SK-N-SH (cell line): ENCODE measurements at regions not wholly inside any gene's neighbourhood (a gene's known extent, or its start where the extent isn't known, plus 50 kb on each side); places are given as distances from the start of the nearest gene placed in this dataset.

Experiments used
- CTCF ChIA-PET: fragments of 300-600, 350-600 bp; formaldehyde crosslinking; extraction: SDS; loops from one replicate; lab custom pipeline; 2021; lab: Yijun Ruan, JAX
- POLR2A ChIA-PET: fragments of 350-600 bp; sonication (Branson Sonifier 250); formaldehyde crosslinking; extraction: SDS; loops from one replicate; lab custom pipeline; 2020; ENCODE audit warnings: antibody characterized with exemption, inconsistent platforms; lab: Yijun Ruan, JAX
- DNase-seq: peaks from one replicate; pipeline ENCODE4 v3.0.0; 2012
- H2AFZ ChIP-seq: fragments of 200-600 bp; sonication (generic); 2 replicates; pipeline ENCODE4 v1.8.1; 2016; ENCODE audit warnings: antibody characterized with exemption, mild to moderate bottlenecking, low read depth
- H3F3A ChIP-seq: fragments of 200-600 bp; sonication (generic); replicated peaks from 2 replicates; pipeline ENCODE3; 2016; ENCODE audit warnings: antibody characterized with exemption, mild to moderate bottlenecking; ENCODE audit not compliant: insufficient read depth
- H3K27ac ChIP-seq, 2 experiments: fragments of 200-500 bp in 1 of 2; fragments of 200-600 bp in 1 of 2; sonication (Bioruptor generic) in 1 of 2; sonication (generic), shearing (Covaris generic) in 1 of 2; 2 replicates each; pipeline versions ENCODE4 v1.5.1 to v1.6.1; 2014 to 2016; ENCODE audit warnings: low read depth in 2 of 2, inconsistent platforms in 1 of 2, low read length in 1 of 2, mild to moderate bottlenecking in 1 of 2, mixed read lengths in 1 of 2
- H3K27me3 ChIP-seq: fragments of 200-600 bp; sonication (generic), shearing (Covaris generic); 2 replicates; pipeline ENCODE4 v1.6.1; 2016; ENCODE audit warnings: mixed run types; ENCODE audit not compliant: insufficient read depth
- H3K36me3 ChIP-seq, 2 experiments: fragments of 200-500 bp in 1 of 2; fragments of 200-600 bp in 1 of 2; sonication (Bioruptor generic) in 1 of 2; sonication (generic) in 1 of 2; replicated peaks in 1 of 2; 2 replicates each; pipeline versions ENCODE3 to v1.5.1; 2014 to 2016; ENCODE audit warnings: low read length in 1 of 2, mild to moderate bottlenecking in 1 of 2; ENCODE audit not compliant: insufficient read depth in 2 of 2, control insufficient read depth in 1 of 2
- H3K4me1 ChIP-seq, 2 experiments: fragments of 200-500 bp in 1 of 2; fragments of 200-600 bp in 1 of 2; sonication (Bioruptor generic) in 1 of 2; sonication (generic), shearing (Covaris generic) in 1 of 2; 2 replicates each; pipeline versions ENCODE4 v1.5.1 to v1.6.1; 2014 to 2016; ENCODE audit warnings: low read depth in 1 of 2, low read length in 1 of 2, mixed run types in 1 of 2; ENCODE audit not compliant: insufficient read depth in 2 of 2, control insufficient read depth in 1 of 2
- H3K4me2 ChIP-seq: fragments of 200-600 bp; sonication (generic), shearing (Covaris generic); 2 replicates; pipeline ENCODE4 v1.6.1; 2017; ENCODE audit warnings: mixed run types
- H3K4me3 ChIP-seq, 2 experiments: fragments of 200-500 bp in 1 of 2; fragments of 200-600 bp in 1 of 2; sonication (Bioruptor generic) in 1 of 2; sonication (generic), shearing (Covaris generic) in 1 of 2; 2 replicates each; pipeline versions ENCODE4 v1.5.1 to v1.8.1; 2014 to 2016; ENCODE audit warnings: low read depth in 2 of 2, inconsistent platforms in 1 of 2, low read length in 1 of 2, mild to moderate bottlenecking in 1 of 2, mixed read lengths in 1 of 2, moderate library complexity in 1 of 2
- H3K79me2 ChIP-seq: fragments of 200-600 bp; sonication (generic); 2 replicates; pipeline ENCODE4 v1.8.1; 2017; ENCODE audit warnings: mild to moderate bottlenecking; ENCODE audit not compliant: insufficient read depth
- H3K9ac ChIP-seq: fragments of 200-600 bp; sonication (generic); 2 replicates; pipeline ENCODE4 v1.6.1; 2017; ENCODE audit warnings: mixed run types
- H3K9me2 ChIP-seq: fragments of 200-600 bp; sonication (generic); 2 replicates; pipeline ENCODE4 v1.6.1; 2017; ENCODE audit warnings: mixed run types
- H3K9me3 ChIP-seq: fragments of 200-600 bp; sonication (generic); 2 replicates; pipeline ENCODE4 v1.6.1; 2017; ENCODE audit warnings: mixed run types, mild to moderate bottlenecking, moderate library complexity
- H4K20me1 ChIP-seq: fragments of 200-600 bp; sonication (generic); 2 replicates; pipeline ENCODE4 v1.6.1; 2017; ENCODE audit warnings: mild to moderate bottlenecking, mixed run types; ENCODE audit not compliant: insufficient read depth
- CHD2 ChIP-seq: fragments of 150-350 bp; IDR thresholded peaks from 2 replicates; pipeline ENCODE4 v1.6.1; 2018; ENCODE audit warnings: low read length; ENCODE audit not compliant: partially characterized antibody
- EP300 ChIP-seq, 2 experiments: IDR thresholded peaks; 2 replicates each; pipeline versions ENCODE4 v1.4.0 to v1.6.1; 2012; ENCODE audit warnings: borderline replicate concordance in 1 of 2, low read depth in 1 of 2, low read length in 1 of 2
- EZH2phosphoT487 ChIP-seq: fragments of 200-600 bp; sonication (generic); IDR thresholded peaks from 2 replicates; pipeline ENCODE4 v1.6.1; 2017; ENCODE audit warnings: low read depth, mixed run types, mild to moderate bottlenecking, antibody characterized with exemption, moderate library complexity, borderline replicate concordance
- FOSL2 ChIP-seq: IDR thresholded peaks from 2 replicates; pipeline ENCODE4 v1.4.0; 2012; ENCODE audit warnings: low read depth, mild to moderate bottlenecking, moderate library complexity, borderline replicate concordance
- FOXJ3 ChIP-seq: sonication (generic); formaldehyde crosslinking; IDR thresholded peaks from 2 replicates; pipeline ENCODE4 v1.5.1; 2020; ENCODE audit warnings: mild to moderate bottlenecking, missing genetic modification reagents
- JUND ChIP-seq: IDR thresholded peaks from 2 replicates; pipeline ENCODE4 v1.4.0; 2012
- MEF2A ChIP-seq: IDR thresholded peaks from 2 replicates; pipeline ENCODE4 v1.4.0; 2012; ENCODE audit warnings: low read depth, borderline replicate concordance
- MXI1 ChIP-seq: IDR thresholded peaks from 2 replicates; pipeline ENCODE4 v1.6.1; 2012; ENCODE audit warnings: mild to moderate bottlenecking, low read depth, low read length, improper control_type of control experiment
- NFIC ChIP-seq: IDR thresholded peaks from 2 replicates; pipeline ENCODE4 v1.4.0; 2012; ENCODE audit warnings: borderline replicate concordance
- RCOR1 ChIP-seq: fragments of 150-350 bp; IDR thresholded peaks from 2 replicates; pipeline ENCODE4 v1.6.1; 2017; ENCODE audit warnings: antibody characterized with exemption, low read length
- RFX5 ChIP-seq: IDR thresholded peaks from 2 replicates; pipeline ENCODE4 v1.6.1; 2012; ENCODE audit warnings: mild to moderate bottlenecking, improper control_type of control experiment, low read length
- RXRA ChIP-seq: IDR thresholded peaks from 2 replicates; pipeline ENCODE4 v1.4.0; 2012; ENCODE audit warnings: low read depth, mild to moderate bottlenecking, borderline replicate concordance
- TAF1 ChIP-seq: IDR thresholded peaks from 2 replicates; pipeline ENCODE4 v1.6.1; 2012; ENCODE audit warnings: low read depth, mild to moderate bottlenecking, low read length, moderate library complexity, borderline replicate concordance
- TCF12 ChIP-seq: IDR thresholded peaks from 2 replicates; pipeline ENCODE4 v1.4.0; 2012
- TEAD4 ChIP-seq: IDR thresholded peaks from 2 replicates; pipeline ENCODE4 v1.4.0; 2012; ENCODE audit warnings: mild to moderate bottlenecking, borderline replicate concordance; ENCODE audit not compliant: insufficient read depth
- USF2 ChIP-seq: fragments of 150-350 bp; IDR thresholded peaks from 2 replicates; pipeline ENCODE4 v1.6.1; 2017; ENCODE audit warnings: antibody characterized with exemption, low read length, low read depth, borderline replicate concordance
- YY1 ChIP-seq: IDR thresholded peaks from 2 replicates; pipeline ENCODE4 v1.4.0; 2012; ENCODE audit warnings: low read depth, mild to moderate bottlenecking
- WGBS: methylation state at CpG from one replicate; pipeline ENCODE4 v1.1.6; 2017; ENCODE audit warnings: low lambda C conversion rate; 5-methylcytosine and 5-hydroxymethylcytosine counted together
- TF ChIP-seq, protein P1 (sequence below): IDR thresholded peaks from 2 replicates; pipeline ENCODE4 v1.4.0; 2012; ENCODE audit warnings: low read depth, borderline replicate concordance
- TF ChIP-seq, protein P2 (sequence below): IDR thresholded peaks from 2 replicates; pipeline ENCODE4 v1.6.1; 2012; ENCODE audit warnings: mild to moderate bottlenecking, low read depth, low read length, moderate library complexity
- TF ChIP-seq, protein P3 (sequence below): IDR thresholded peaks from 2 replicates; pipeline ENCODE4; 2012
- TF ChIP-seq, protein P4 (sequence below): fragments of 150-350 bp; IDR thresholded peaks from 2 replicates; pipeline ENCODE4 v1.6.1; 2016; ENCODE audit warnings: mild to moderate bottlenecking, low read depth, low read length

GRCh38 chr2:234335661-234336228 is 161.1 kb downstream of the ARL4C start (continued):
- TF ChIP-seq USF2 (0 out of 2 replicates have a peak, but pooled peaks have one; percentile 45), TEAD4 (peak; percentile 51; the same call in 1 of the 2 replicates), TAF1 (no peak), YY1 (no peak), EP300 (IDR thresholded peaks at IDR 0.05; ENCODE audit: borderline replicate concordance in 1 of 2, low read depth in 1 of 2, low read length in 1 of 2) (peak; percentile 70 to 98; a peak in 3 of 4 replicates), JUND (peak; percentile 61), EZH2phosphoT487 (no peak), TCF12 (peak; percentile 98), MXI1 (peak; percentile 100)
- TF ChIP-seq, protein P1, sequence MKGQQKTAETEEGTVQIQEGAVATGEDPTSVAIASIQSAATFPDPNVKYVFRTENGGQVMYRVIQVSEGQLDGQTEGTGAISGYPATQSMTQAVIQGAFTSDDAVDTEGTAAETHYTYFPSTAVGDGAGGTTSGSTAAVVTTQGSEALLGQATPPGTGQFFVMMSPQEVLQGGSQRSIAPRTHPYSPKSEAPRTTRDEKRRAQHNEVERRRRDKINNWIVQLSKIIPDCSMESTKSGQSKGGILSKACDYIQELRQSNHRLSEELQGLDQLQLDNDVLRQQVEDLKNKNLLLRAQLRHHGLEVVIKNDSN, result no peak

- no peaks in the 10 kb centered on the region for H3F3A ChIP-seq
- no peak overlapping the region for H3K4me2 ChIP-seq
- no peak overlapping the region for H2AFZ ChIP-seq
- no peaks in the 10 kb centered on the region for H3K27me3 ChIP-seq
- H3K79me2 ChIP-seq, result no peaks in the 10 kb centered on the region
- WGBS, result 93% methylated on average over 4 of the region's 4 CpGs
- DNase-seq, result no peak
- no peaks in the 10 kb centered on the region for H3K9me2 ChIP-seq
- no peak overlapping the region for H3K9ac ChIP-seq
- TF ChIP-seq MEF2A (no peak), RCOR1 (no peak), FOXJ3 (CRISPR knock-in tag) (no peak), CHD2 (no peak), RFX5 (no peak), MXI1 (no peak), NFIC (no peak), YY1 (no peak), JUND (no peak), RXRA (no peak), USF2 (no peak), FOSL2 (no peak)
- TF ChIP-seq, protein P2, sequence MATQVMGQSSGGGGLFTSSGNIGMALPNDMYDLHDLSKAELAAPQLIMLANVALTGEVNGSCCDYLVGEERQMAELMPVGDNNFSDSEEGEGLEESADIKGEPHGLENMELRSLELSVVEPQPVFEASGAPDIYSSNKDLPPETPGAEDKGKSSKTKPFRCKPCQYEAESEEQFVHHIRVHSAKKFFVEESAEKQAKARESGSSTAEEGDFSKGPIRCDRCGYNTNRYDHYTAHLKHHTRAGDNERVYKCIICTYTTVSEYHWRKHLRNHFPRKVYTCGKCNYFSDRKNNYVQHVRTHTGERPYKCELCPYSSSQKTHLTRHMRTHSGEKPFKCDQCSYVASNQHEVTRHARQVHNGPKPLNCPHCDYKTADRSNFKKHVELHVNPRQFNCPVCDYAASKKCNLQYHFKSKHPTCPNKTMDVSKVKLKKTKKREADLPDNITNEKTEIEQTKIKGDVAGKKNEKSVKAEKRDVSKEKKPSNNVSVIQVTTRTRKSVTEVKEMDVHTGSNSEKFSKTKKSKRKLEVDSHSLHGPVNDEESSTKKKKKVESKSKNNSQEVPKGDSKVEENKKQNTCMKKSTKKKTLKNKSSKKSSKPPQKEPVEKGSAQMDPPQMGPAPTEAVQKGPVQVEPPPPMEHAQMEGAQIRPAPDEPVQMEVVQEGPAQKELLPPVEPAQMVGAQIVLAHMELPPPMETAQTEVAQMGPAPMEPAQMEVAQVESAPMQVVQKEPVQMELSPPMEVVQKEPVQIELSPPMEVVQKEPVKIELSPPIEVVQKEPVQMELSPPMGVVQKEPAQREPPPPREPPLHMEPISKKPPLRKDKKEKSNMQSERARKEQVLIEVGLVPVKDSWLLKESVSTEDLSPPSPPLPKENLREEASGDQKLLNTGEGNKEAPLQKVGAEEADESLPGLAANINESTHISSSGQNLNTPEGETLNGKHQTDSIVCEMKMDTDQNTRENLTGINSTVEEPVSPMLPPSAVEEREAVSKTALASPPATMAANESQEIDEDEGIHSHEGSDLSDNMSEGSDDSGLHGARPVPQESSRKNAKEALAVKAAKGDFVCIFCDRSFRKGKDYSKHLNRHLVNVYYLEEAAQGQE, result no peak
- TF ChIP-seq, protein P3, sequence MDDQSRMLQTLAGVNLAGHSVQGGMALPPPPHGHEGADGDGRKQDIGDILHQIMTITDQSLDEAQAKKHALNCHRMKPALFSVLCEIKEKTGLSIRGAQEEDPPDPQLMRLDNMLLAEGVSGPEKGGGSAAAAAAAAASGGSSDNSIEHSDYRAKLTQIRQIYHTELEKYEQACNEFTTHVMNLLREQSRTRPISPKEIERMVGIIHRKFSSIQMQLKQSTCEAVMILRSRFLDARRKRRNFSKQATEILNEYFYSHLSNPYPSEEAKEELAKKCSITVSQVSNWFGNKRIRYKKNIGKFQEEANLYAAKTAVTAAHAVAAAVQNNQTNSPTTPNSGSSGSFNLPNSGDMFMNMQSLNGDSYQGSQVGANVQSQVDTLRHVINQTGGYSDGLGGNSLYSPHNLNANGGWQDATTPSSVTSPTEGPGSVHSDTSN, result no peak
- TF ChIP-seq, protein P4, sequence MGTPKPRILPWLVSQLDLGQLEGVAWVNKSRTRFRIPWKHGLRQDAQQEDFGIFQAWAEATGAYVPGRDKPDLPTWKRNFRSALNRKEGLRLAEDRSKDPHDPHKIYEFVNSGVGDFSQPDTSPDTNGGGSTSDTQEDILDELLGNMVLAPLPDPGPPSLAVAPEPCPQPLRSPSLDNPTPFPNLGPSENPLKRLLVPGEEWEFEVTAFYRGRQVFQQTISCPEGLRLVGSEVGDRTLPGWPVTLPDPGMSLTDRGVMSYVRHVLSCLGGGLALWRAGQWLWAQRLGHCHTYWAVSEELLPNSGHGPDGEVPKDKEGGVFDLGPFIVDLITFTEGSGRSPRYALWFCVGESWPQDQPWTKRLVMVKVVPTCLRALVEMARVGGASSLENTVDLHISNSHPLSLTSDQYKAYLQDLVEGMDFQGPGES, result no peak
- peak overlapping the region in 1 of 2 experiments; percentile 98; a peak in 3 of 4 replicates for H3K27ac ChIP-seq
- H3K36me3 ChIP-seq, result no peaks in the 10 kb centered on the region
- H3K4me1 ChIP-seq, result peaks cover 0 to 44% of the 10 kb centered on the region in 2 experiments; a peak in 2 of 4 replicates
- H3K9me3 ChIP-seq, result no peaks in the 10 kb centered on the region
- ChIA-PET POLR2A (interaction anchor here (0.8 to 2.1 kb wide), 2 partner anchors 131 to 163 kb away, joined by 3 to 11 read pairs; partner anchors contain the start of gene ARL4C), CTCF (interaction anchor here (0.6 to 1.6 kb wide), 7 partner anchors 45 to 211 kb away, joined by 3 to 7 read pairs (median 4); partner anchors contain the start of gene ARL4C)
- no peak overlapping the region for H3K4me3 ChIP-seq
- H4K20me1 ChIP-seq, result no peaks in the 10 kb centered on the region
Measured at GRCh38 chr2:234334756-234335155, 162.1 kb downstream of the ARL4C start.
